KG1 (cell line): ENCODE measurements at regions not wholly inside any gene's neighbourhood (a gene's known extent, or its start where the extent isn't known, plus 50 kb on each side); places are given as distances from the start of the nearest gene placed in this dataset.
A peak's percentile ranks its signal among the peaks of the same experiment; 100 is the strongest.

Experiments
- DNase-seq: peaks from one replicate; lab custom pipeline; 2025; lab: John Stamatoyannopoulos, UW

GRCh38 chr5:173463207-173463606 lies 135.0 kb upstream of the STC2 start:
- DNase-seq: no peak

DNA sequence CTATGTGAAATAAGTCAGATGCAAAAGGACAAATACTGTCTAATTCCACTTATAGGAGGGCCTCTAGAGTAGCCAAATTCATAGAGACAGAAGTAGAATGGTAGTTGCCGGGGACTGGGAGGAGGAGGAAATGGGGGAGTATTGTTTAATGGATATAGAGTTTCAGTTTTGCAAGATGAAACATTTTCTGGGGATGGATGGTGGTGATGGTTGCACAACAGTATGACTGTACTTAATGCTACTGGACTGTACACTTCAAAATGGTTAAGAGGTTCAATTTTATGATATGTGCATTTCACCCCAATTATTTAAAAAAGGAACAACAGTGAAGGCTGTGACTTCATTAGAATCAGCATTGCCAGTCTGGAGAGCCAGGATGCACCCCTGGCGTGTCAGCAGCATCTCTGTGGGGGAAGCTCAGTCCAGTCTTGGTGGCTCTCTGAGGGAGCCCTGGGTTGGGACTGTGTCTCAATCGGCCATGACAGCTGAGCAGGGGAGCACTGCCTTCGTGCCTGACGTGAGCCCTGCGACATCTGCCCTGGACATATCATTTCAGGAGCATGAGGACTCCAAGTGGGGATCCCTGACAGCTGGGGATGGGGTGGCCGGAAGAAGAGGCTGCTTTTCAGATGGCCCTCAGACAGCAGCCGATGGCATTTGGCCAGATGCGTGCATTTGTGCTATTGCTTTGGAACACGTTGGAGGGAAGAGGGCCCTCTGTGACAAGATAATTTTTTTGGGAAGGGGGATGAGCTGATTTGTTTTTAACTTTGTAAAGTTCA lies 130.8 kb upstream of the STC2 start:
- no peak for DNase-seq

GRCh38 chr5:173457482-173457881 lies 129.3 kb upstream of the STC2 start:
- DNase-seq: no peak

- peak; percentile 84 for DNase-seq
Measured at GRCh38 chr5:173456751-173457171, 128.5 kb upstream of the STC2 start.

DNA sequence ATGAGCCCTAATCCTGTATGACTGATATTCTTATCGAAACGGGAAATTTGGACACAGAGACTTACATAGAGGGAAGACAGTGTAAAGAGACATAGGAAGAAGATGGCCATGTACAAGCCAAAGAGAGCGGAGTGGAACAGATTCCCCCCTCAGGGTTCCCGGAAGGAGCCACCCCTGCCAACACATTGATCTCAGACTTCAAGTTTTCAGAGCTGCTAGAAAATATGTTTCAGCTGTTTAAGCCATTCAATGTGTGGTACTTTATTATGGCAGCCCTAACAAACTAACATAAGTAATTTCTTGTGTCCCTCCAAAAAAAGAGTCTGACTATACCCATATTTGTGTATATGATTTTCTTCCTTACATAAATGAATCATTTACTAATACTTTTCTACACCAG lies 128.0 kb upstream of the STC2 start:
- no peak for DNase-seq

- no peak for DNase-seq
Measured at GRCh38 chr5:173455599-173455957, 127.4 kb upstream of the STC2 start.

- DNase-seq: no peak
Measured at GRCh38 chr5:173454736-173455598, 126.8 kb upstream of the STC2 start.

GRCh38 chr5:173454361-173454735 lies 126.1 kb upstream of the STC2 start:
- no peak for DNase-seq

GRCh38 chr5:173453167-173453566 lies 125.0 kb upstream of the STC2 start:
- no peak for DNase-seq

DNA sequence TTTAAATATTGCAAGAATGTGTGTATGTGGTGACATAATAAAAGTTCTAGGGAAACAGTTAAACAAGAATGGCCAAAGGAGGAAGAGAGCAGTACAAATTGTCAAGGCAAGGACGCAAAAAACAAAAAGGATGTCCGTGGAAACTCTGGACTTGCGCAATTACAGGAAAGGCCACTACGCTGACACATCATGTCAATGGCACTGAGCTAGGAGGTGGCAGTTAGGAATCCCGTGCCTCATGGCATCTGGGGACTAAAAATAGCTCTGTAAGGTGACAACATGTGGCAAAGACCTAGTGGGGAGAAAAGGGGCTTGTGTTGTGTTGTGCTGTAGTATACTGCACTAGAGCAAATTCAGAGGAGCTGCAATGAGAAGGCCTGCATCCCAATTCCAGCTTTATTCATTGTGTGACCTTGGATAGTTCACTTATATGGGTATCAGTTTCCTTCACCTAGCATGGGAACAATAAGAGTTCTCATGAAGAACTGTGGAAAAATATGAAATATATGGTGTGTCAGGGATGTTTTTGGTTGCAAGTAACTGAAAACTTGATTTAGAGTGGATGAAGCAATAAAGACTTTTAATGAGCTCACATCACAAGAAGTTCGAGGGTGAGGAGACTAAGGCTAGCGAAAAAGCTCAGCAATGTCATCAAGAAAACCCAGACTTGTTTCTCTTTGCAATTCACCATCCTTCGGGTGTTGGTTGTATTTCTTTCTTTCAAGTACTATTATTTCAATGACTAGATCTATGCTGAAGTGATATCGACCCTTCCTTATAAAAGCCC lies 124.1 kb upstream of the STC2 start:
- DNase-seq: no peak

GRCh38 chr5:173451651-173452050 lies 123.4 kb upstream of the STC2 start:
- DNase-seq: no peak

DNA sequence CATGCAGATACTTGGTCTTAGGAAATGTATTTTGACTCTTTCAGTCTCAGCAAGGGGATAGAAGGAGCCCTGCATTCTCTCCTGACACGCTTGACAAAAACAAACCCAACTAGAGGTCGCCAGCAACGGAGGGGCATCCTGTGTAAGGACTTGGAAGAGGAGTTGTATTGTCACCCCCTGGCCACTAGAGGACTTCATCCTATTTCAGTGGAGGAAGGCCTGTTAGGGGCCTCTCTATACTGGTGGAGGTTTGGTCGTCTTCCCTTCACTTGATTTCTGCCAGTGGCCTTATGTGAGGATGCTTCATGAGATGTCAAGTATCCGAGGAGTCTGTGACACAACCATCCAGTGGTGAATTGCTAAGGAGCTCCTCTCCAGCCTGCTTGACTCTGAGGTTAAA lies 122.8 kb upstream of the STC2 start:
- DNase-seq: no peak

GRCh38 chr5:173450188-173450587 lies 122.0 kb upstream of the STC2 start:
- no peak for DNase-seq

DNA sequence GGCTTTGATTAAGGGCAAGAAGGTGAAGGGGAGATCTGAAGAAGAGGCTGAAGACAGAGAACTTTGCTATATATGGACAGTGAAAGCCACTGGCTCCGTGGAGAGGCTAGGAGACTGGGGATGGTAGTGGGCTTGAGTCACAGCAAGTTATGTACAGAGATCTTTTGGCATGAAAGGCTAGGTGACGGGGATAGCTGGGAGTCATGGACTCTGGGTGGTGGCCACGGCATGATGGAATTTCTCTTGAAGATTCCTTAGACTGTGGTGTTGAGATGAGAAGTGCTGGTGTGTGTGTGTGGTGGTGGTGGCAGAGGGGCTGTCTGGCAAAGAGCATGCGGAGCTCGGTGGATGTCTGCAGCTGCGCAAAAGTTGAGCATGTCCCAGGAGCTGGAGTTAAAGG lies 120.6 kb upstream of the STC2 start:
- no peak for DNase-seq

- no peak for DNase-seq
Measured at GRCh38 chr5:173443971-173444370, 115.8 kb upstream of the STC2 start.

DNA sequence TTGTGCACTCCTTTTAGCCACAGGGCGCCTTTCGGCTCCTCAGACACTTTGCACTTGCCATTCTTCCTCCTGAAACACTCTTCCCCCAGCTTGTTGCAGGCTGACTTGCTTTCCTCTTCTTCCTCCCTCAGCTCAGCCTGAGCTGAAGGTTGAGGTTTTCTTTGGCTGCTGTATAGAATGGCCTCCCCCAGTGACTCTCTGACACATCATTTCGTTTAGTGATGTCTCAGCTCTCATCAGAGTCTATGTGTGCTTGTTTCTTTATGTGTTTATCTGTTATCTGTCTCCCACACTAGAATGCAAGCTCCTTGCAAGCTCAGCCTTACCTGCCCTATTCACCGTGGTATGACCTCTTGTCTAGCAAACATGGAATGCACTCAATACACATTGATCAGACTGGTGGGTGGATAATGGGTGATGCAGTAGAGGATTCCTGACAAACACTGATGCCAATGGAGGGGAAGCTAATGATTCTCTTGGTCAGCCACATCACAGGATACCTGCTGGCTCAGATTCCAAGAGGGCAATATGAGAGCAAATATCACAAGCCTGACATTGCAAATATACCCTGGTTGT lies 112.9 kb upstream of the STC2 start:
- no peak for DNase-seq

- DNase-seq: no peak
Measured at GRCh38 chr5:173438951-173439350, 110.7 kb upstream of the STC2 start.

- no peak for DNase-seq
Measured at GRCh38 chr5:173435447-173435846, 107.2 kb upstream of the STC2 start.

GRCh38 chr5:173434270-173434669 lies 106.1 kb upstream of the STC2 start:
- no peak for DNase-seq

DNA sequence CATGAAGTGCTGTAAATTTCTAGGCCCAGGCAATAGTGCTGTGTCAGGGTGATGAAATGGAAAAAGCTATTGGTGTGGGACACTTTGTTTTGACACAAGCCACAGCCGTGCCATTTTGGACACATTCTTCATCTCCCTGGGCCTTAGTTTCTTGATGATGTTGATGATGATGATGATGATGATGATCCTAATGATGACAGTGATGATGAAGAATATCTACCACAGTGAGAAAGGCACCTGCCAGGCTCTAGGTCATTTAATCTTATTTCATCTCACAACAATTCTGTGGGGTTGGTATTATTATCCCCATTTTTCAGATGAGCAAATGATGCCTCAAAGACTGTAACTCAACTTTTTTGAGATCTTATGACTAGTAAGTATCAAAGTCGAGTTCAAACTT lies 102.2 kb upstream of the STC2 start:
- no peak for DNase-seq

DNA sequence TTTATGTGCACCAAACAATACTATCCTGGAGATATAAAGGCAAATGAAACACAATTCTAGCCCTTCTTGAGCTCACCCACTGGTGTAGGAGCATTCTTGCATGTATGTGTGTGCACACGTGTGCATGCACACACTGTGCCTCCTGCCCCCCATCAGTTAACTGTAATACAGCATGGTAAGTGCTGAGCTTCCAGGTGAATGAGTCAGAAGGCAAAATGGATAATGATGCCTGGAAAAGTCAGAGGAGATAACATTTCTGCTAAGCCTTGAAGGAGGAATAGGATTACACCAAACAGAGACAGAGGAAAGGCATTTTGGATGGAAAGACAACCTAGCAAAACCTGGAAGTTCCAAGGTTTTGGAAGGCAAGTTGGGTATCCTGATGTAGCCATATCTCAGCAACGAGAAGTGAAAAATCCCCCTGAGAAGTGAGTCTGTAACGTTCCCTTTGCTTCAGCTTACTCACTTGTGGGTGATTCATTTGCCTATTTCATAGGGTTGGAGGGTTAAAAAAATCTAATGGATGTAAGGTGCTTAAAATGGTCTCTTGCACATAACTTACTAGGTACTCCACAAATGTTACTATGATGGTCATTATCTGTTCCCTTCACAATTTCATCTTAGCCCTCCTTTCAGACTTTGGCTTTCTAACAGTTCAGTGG lies 101.4 kb upstream of the STC2 start:
- no peak for DNase-seq
